Fibroblast of mammary gland (primary cell): ENCODE measurements at regions not wholly inside any gene's neighbourhood (a gene's known extent, or its start where the extent isn't known, plus 50 kb on each side); places are given as distances from the start of the nearest gene placed in this dataset.
"Not testable (repeated sequence)": the region's sequence is repeated elsewhere in the genome, so short reads cannot be mapped to it uniquely, and the experiment has no call there.

ENCODE experiments used
- DNase-seq: peaks from one replicate; pipeline ENCODE4 v3.0.0-alpha.2; 2010; ENCODE audit warnings: low read depth
- H3K4me3 ChIP-seq: 2 replicates; pipeline ENCODE4 v1.5.1; 2011; ENCODE audit warnings: low read depth, mild to moderate bottlenecking, low read length, moderate library complexity; ENCODE audit not compliant: control insufficient read depth
- CTCF ChIP-seq: conservative IDR thresholded peaks from 2 replicates; pipeline ENCODE4 v1.5.1; 2011; ENCODE audit warnings: low read depth, low read length, inconsistent platforms; ENCODE audit not compliant: control insufficient read depth, insufficient read depth

GRCh38 chr16:31676731-31677130, 149.0 kb downstream of the AHSP start:
- H3K4me3 ChIP-seq = no peak overlapping the region
- no peak for TF ChIP-seq CTCF
- DNase-seq = no peak

- no peak for DNase-seq
- no peak for TF ChIP-seq CTCF
- H3K4me3 ChIP-seq = no peak overlapping the region
Observed at GRCh38 chr16:31678649-31679325, 151.1 kb downstream of the AHSP start.

- DNase-seq, H3K4me3 ChIP-seq: not testable (repeated sequence)
Observed at GRCh38 chr16:31689331-31689730, 161.6 kb downstream of the AHSP start.

GRCh38 chr16:31692338-31692737, 164.6 kb downstream of the AHSP start:
- not testable (repeated sequence) for DNase-seq, H3K4me3 ChIP-seq

GRCh38 chr16:31693733-31694132, 166.0 kb downstream of the AHSP start:
- H3K4me3 ChIP-seq = no peak overlapping the region
- no peak for TF ChIP-seq CTCF
- no peak for DNase-seq

GRCh38 chr16:31694461-31694860, 166.8 kb downstream of the AHSP start:
- TF ChIP-seq CTCF = no peak
- no peak for DNase-seq
- no peak overlapping the region for H3K4me3 ChIP-seq

- DNase-seq = no peak
- H3K4me3 ChIP-seq = no peak overlapping the region
- TF ChIP-seq CTCF = no peak
Observed at GRCh38 chr16:31695667-31696066, 168.0 kb downstream of the AHSP start.
